DOHH2 (cell line): ENCODE measurements at regions not wholly inside any gene's neighbourhood (a gene's known extent, or its start where the extent isn't known, plus 50 kb on each side); places are given as distances from the start of the nearest gene placed in this dataset.
"Not testable (repeated sequence)": the region's sequence is repeated elsewhere in the genome, so short reads cannot be mapped to it uniquely, and the experiment has no call there.

Source experiments
- H3F3A ChIP-seq: fragments of 200-600 bp; sonication (generic), shearing (Covaris generic); 2 replicates; pipeline ENCODE4 v1.6.0; 2016; ENCODE audit warnings: antibody characterized with exemption, mild to moderate bottlenecking; ENCODE audit not compliant: control insufficient read depth, insufficient read depth
- H3K27ac ChIP-seq: fragments of 200-600 bp; sonication (generic); 2 replicates; pipeline ENCODE4 v1.5.1; 2014; ENCODE audit warnings: low read depth, mild to moderate bottlenecking, low read length, moderate library complexity
- H3K27me3 ChIP-seq: fragments of 200-600 bp; sonication (generic); 2 replicates; pipeline ENCODE4 v1.6.1; 2014; ENCODE audit warnings: mild to moderate bottlenecking, low read length, mixed read lengths; ENCODE audit not compliant: control insufficient read depth
- H3K36me3 ChIP-seq: fragments of 200-600 bp; sonication (generic); 2 replicates; pipeline ENCODE4 v1.6.1; 2014; ENCODE audit warnings: mild to moderate bottlenecking, low read length, moderate library complexity, mixed read lengths; ENCODE audit not compliant: control insufficient read depth
- H3K4me1 ChIP-seq: fragments of 200-600 bp; sonication (generic); 2 replicates; pipeline ENCODE4 v1.6.1; 2014; ENCODE audit warnings: mild to moderate bottlenecking, low read length, mixed read lengths; ENCODE audit not compliant: control insufficient read depth
- H3K4me2 ChIP-seq: fragments of 200-600 bp; sonication (generic); 2 replicates; pipeline ENCODE4 v1.6.0; 2014; ENCODE audit warnings: mild to moderate bottlenecking, low read length, moderate library complexity
- H3K4me3 ChIP-seq: fragments of 200-600 bp; sonication (generic); 2 replicates; pipeline ENCODE4 v1.5.1; 2014; ENCODE audit warnings: mild to moderate bottlenecking, low read length, mixed read lengths
- H3K79me2 ChIP-seq: fragments of 200-600 bp; sonication (generic); 2 replicates; pipeline ENCODE4 v1.6.1; 2014; ENCODE audit warnings: mild to moderate bottlenecking, low read length, mixed read lengths; ENCODE audit not compliant: control insufficient read depth
- H3K9me2 ChIP-seq: fragments of 200-600 bp; sonication (generic); replicated peaks from 2 replicates; pipeline ENCODE4 v1.6.1; 2014; ENCODE audit warnings: mild to moderate bottlenecking, low read length, mixed read lengths; ENCODE audit not compliant: control insufficient read depth
- H3K9me3 ChIP-seq: fragments of 200-600 bp; sonication (generic); 2 replicates; pipeline ENCODE4 v1.6.1; 2014; ENCODE audit warnings: antibody characterized with exemption, low read length, mixed read lengths; ENCODE audit not compliant: control insufficient read depth, insufficient read depth
- H4K20me1 ChIP-seq: fragments of 200-600 bp; sonication (generic); 2 replicates; pipeline ENCODE4 v1.6.0; 2014; ENCODE audit warnings: low read depth, mild to moderate bottlenecking, antibody characterized with exemption, low read length, moderate library complexity; ENCODE audit not compliant: control insufficient read depth, insufficient read depth
- EZH2phosphoT487 ChIP-seq: fragments of 200-600 bp; sonication (generic); IDR thresholded peaks from 2 replicates; pipeline ENCODE4 v1.6.1; 2017; ENCODE audit warnings: borderline replicate concordance, mild to moderate bottlenecking, antibody characterized with exemption, low read length, moderate library complexity, mixed read lengths
- TF ChIP-seq, protein P1 (sequence below): fragments of 200-600 bp; sonication (generic); IDR thresholded peaks from one replicate; pipeline ENCODE4 v1.5.1; 2014; ENCODE audit warnings: antibody characterized with exemption, mild to moderate bottlenecking, low read depth, low read length; ENCODE audit not compliant: poor library complexity, severe bottlenecking

DNA sequence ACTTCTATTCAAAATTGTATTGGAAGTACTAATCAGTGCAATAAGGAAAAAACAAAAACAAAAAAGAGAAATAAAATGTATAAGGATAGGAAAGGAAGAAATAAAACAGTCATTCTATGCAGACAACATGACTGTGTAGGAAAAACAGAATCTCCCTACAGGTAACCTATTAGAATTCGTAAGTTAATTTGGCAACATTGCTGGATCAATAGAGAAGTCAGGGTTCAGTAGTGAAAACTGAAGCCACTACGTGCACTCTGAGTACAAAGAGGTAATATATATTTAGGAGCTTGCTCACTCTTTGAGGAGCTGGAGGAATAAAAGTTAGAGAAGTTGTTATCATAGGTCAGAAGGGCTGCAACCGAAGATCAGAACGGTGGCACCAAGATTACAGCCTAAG is 84.0 kb upstream of the BMAL1 start:
- Histone ChIP-seq H3K27me3 (no peaks in the 10 kb centered on the region), H3K4me1 (no peaks in the 10 kb centered on the region), H3K9me3 (0 out of 2 replicates have a peak, but pooled peaks cover under 1% of the 10 kb centered on the region), H3K36me3 (no peaks in the 10 kb centered on the region), H3K4me3 (no peak overlapping the region), H3F3A (no peaks in the 10 kb centered on the region), H3K4me2 (no peak overlapping the region), H3K27ac (no peak overlapping the region), H4K20me1 (no peaks in the 10 kb centered on the region), H3K9me2 (no peaks in the 10 kb centered on the region), H3K79me2 (no peaks in the 10 kb centered on the region)
- TF ChIP-seq, protein P1, sequence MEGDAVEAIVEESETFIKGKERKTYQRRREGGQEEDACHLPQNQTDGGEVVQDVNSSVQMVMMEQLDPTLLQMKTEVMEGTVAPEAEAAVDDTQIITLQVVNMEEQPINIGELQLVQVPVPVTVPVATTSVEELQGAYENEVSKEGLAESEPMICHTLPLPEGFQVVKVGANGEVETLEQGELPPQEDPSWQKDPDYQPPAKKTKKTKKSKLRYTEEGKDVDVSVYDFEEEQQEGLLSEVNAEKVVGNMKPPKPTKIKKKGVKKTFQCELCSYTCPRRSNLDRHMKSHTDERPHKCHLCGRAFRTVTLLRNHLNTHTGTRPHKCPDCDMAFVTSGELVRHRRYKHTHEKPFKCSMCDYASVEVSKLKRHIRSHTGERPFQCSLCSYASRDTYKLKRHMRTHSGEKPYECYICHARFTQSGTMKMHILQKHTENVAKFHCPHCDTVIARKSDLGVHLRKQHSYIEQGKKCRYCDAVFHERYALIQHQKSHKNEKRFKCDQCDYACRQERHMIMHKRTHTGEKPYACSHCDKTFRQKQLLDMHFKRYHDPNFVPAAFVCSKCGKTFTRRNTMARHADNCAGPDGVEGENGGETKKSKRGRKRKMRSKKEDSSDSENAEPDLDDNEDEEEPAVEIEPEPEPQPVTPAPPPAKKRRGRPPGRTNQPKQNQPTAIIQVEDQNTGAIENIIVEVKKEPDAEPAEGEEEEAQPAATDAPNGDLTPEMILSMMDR = no peak
- TF ChIP-seq EZH2phosphoT487 = no peak

DNA sequence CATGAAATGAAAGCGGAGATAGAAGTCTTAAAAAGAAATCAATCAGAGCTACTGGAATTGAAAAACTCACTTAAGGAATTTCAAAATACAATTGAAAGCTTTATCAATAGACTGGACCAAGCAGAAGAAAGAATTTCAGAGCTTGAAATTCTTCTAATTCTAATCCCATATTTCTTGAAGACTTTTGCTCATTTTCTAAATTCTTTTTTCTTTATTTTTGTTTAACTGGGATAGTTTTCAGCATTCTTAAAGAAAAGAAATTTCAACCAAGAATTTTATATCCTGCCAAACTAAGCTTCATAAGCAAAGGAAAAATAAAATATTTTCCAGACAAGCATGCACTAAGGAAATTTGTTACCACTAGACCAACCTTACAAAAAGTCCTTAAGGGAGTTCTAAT is 80.2 kb upstream of the BMAL1 start:
- not testable (repeated sequence) for H3K27me3 ChIP-seq, H4K20me1 ChIP-seq, H3K9me3 ChIP-seq, H3K4me3 ChIP-seq, H3K4me1 ChIP-seq, H3F3A ChIP-seq, H3K27ac ChIP-seq, H3K79me2 ChIP-seq, H3K4me2 ChIP-seq, H3K9me2 ChIP-seq, H3K36me3 ChIP-seq

DNA sequence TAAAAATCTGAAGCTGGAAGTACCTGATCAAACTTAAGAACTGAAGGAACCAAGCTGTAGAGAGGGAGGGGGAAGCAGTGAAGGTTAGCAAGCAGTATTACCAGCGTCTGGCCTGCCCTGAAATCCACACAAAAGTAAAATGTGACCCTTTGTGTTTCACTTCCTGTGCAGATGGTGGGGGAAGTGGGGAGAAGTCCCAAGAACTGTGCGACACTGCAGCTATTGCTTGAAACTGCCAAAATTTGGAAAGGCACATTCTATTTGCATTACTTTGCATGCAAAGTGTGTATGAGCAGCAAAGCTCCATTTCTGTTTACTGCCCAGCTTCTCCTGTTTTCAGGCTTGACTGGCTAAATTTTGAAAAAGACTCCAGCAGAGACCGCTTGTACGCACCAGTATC is 72.1 kb upstream of the BMAL1 start:
- Histone ChIP-seq H3K36me3 (no peaks in the 10 kb centered on the region), H3K9me3 (no peaks in the 10 kb centered on the region), H3K79me2 (no peaks in the 10 kb centered on the region), H3K9me2 (no peaks in the 10 kb centered on the region), H3F3A (no peaks in the 10 kb centered on the region), H3K4me3 (no peak overlapping the region), H3K27ac (no peak overlapping the region), H4K20me1 (no peaks in the 10 kb centered on the region), H3K4me2 (no peak overlapping the region), H3K27me3 (peaks cover 13% of the 10 kb centered on the region), H3K4me1 (no peaks in the 10 kb centered on the region)
- TF ChIP-seq, protein P1 = no peak
- no peak for TF ChIP-seq EZH2phosphoT487

DNA sequence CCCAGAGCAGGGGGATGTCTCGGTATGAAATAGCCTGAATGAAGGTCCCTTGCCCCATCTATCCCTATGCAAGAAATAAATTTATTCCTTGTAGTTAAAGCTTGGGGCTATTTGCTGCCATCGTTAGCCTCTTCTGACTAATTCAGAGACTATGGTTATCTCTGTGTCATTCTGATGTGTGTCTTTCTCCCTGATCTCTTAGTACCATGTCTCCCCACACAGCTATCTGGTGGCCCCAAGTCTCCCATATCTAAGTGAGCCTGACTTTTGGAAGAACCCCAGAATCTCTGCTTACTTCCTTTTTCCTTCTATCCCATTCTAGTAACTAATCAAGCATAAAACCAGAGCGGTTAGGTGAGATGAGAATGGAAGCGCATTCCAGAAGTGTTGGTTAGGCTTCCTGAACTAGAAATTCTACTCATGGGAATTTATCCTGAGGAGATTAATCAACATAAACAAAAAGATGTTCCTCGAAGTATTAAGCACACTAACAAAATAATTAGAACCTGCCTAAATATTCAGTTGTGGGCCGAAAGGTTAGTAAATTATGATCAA is 71.4 kb upstream of the BMAL1 start:
- Histone ChIP-seq H3K4me2 (no peak overlapping the region), H3K4me3 (no peak overlapping the region), H3K4me1 (no peaks in the 10 kb centered on the region), H4K20me1 (no peaks in the 10 kb centered on the region), H3K27me3 (peaks cover 13% of the 10 kb centered on the region), H3F3A (no peaks in the 10 kb centered on the region), H3K79me2 (no peaks in the 10 kb centered on the region), H3K9me2 (no peaks in the 10 kb centered on the region), H3K36me3 (no peaks in the 10 kb centered on the region), H3K27ac (no peak overlapping the region), H3K9me3 (no peaks in the 10 kb centered on the region)
- TF ChIP-seq EZH2phosphoT487 = no peak
- TF ChIP-seq, protein P1 = no peak
